H1 (cell line): ENCODE measurements at regions not wholly inside any gene's neighbourhood (a gene's known extent, or its start where the extent isn't known, plus 50 kb on each side); places are given as distances from the start of the nearest gene placed in this dataset.

Experiments
- CTCF ChIA-PET: fragments of 300-600 bp; sonication (Branson Sonifier 250); formaldehyde crosslinking; loops from one replicate; lab custom pipeline; 2021; ENCODE audit not compliant: partially characterized antibody; lab: Charles Lee
- POLR2A ChIA-PET: fragments of 300-600 bp; sonication (Branson Sonifier 250); formaldehyde crosslinking; loops from one replicate; lab custom pipeline; 2021; ENCODE audit warnings: inconsistent platforms; ENCODE audit not compliant: partially characterized antibody; lab: Charles Lee
- DNase-seq, 2 experiments: peaks; one replicate each; pipeline versions ENCODE4 v3.0.0 to v3.0.0-alpha.2; 2010 to 2022; ENCODE audit warnings: low spot score in 2 of 2, low read depth in 1 of 2, mixed read lengths in 1 of 2
- FAIRE-seq: peaks from 2 replicates; lab custom pipeline; 2011; peaks lifted over from hg19 to GRCh38; lab: Jason Lieb, UNC
- H2AFZ ChIP-seq: 2 replicates; pipeline ENCODE4 v1.8.1; 2012; ENCODE audit warnings: low read length, inconsistent platforms
- H2AK5ac ChIP-seq: 2 replicates; pipeline ENCODE4 v1.6.1; 2013; ENCODE audit warnings: low read depth, low read length
- H2BK120ac ChIP-seq: replicated peaks from 2 replicates; pipeline ENCODE3; 2013; ENCODE audit warnings: low read depth, low read length, inconsistent platforms
- H2BK12ac ChIP-seq: 2 replicates; pipeline ENCODE4 v1.6.1; 2013; ENCODE audit warnings: low read depth, low read length
- H2BK15ac ChIP-seq: 2 replicates; pipeline ENCODE4 v1.6.1; 2013; ENCODE audit warnings: low read length
- H2BK20ac ChIP-seq: 2 replicates; pipeline ENCODE4 v1.6.1; 2013; ENCODE audit warnings: low read length
- H2BK5ac ChIP-seq: 2 replicates; pipeline ENCODE4 v1.6.1; 2013; ENCODE audit warnings: low read depth, low read length
- H3K14ac ChIP-seq: 2 replicates; pipeline ENCODE4 v1.6.1; 2013; ENCODE audit warnings: inconsistent platforms; ENCODE audit not compliant: insufficient read length
- H3K18ac ChIP-seq: 2 replicates; pipeline ENCODE4 v1.6.1; 2013; ENCODE audit warnings: low read length; ENCODE audit errors: extremely low read depth
- H3K23ac ChIP-seq: 2 replicates; pipeline ENCODE4 v1.6.1; 2013; ENCODE audit warnings: inconsistent platforms; ENCODE audit not compliant: insufficient read length
- H3K23me2 ChIP-seq: 2 replicates; pipeline ENCODE4 v1.6.1; 2013; ENCODE audit warnings: low read depth, low read length
- H3K27ac ChIP-seq: 2 replicates; pipeline ENCODE4 v1.6.1; 2011; ENCODE audit warnings: low read depth, low read length, inconsistent platforms
- H3K27me3 ChIP-seq, 4 experiments: replicated peaks in 1 of 4; 1 replicate in 1 of 4; 2 replicates in 3 of 4; pipeline versions ENCODE4 v1.6.1 to v1.8.1; 2011 to 2013; ENCODE audit warnings: low read length in 3 of 4, mild to moderate bottlenecking in 3 of 4, inconsistent platforms in 2 of 4, mixed read lengths in 2 of 4, moderate library complexity in 1 of 4; ENCODE audit not compliant: control insufficient read depth in 3 of 4, insufficient read depth in 3 of 4; ENCODE audit errors: extremely low read depth in 1 of 4
- H3K36me3 ChIP-seq, 4 experiments: 2 replicates each; pipeline versions ENCODE4 v1.6.1 to v1.8.1; 2011 to 2013; ENCODE audit warnings: mild to moderate bottlenecking in 4 of 4, low read length in 3 of 4, moderate library complexity in 2 of 4, control low read depth in 1 of 4, inconsistent platforms in 1 of 4; ENCODE audit not compliant: insufficient read depth in 4 of 4, control insufficient read depth in 2 of 4
- H3K4ac ChIP-seq: replicated peaks from 2 replicates; pipeline ENCODE3; 2013; ENCODE audit warnings: low read length, low read depth, mixed read lengths, inconsistent platforms; ENCODE audit not compliant: insufficient read length
- H3K4me1 ChIP-seq, 4 experiments: replicated peaks in 1 of 4; 1 replicate in 1 of 4; 2 replicates in 3 of 4; pipeline versions ENCODE4 v1.6.1 to v1.8.1; 2011 to 2013; ENCODE audit warnings: low read length in 3 of 4, inconsistent platforms in 2 of 4, mixed read lengths in 1 of 4; ENCODE audit not compliant: insufficient read depth in 4 of 4, control insufficient read depth in 3 of 4
- H3K4me2 ChIP-seq, 2 experiments: 2 replicates each; pipeline versions ENCODE4 v1.6.1 to v1.8.1; 2011 to 2013; ENCODE audit warnings: low read depth in 2 of 2, low read length in 2 of 2, control low read depth in 1 of 2, inconsistent platforms in 1 of 2, mild to moderate bottlenecking in 1 of 2; ENCODE audit not compliant: insufficient read depth in 1 of 2
- H3K4me3 ChIP-seq, 4 experiments: fragments of 200-600, 300-600 bp in 1 of 4; sonication (generic), shearing (Covaris generic), sonication (Bioruptor Twin) in 1 of 4; 2 replicates each; pipeline versions ENCODE4 v1.5.1 to v1.8.1; 2011 to 2016; ENCODE audit warnings: low read length in 4 of 4, low read depth in 3 of 4, control low read depth in 2 of 4, inconsistent platforms in 2 of 4, mild to moderate bottlenecking in 2 of 4, mixed read lengths in 1 of 4, moderate library complexity in 1 of 4; ENCODE audit not compliant: insufficient read depth in 2 of 4; ENCODE audit errors: extremely low read depth in 1 of 4
- H3K56ac ChIP-seq: replicated peaks from 2 replicates; pipeline ENCODE3; 2013; ENCODE audit warnings: low read depth, mild to moderate bottlenecking, mixed read lengths, low read length, inconsistent platforms; ENCODE audit not compliant: insufficient read length
- H3K79me1 ChIP-seq: 2 replicates; pipeline ENCODE4 v1.6.1; 2013; ENCODE audit warnings: low read depth, low read length, control low read depth
- H3K79me2 ChIP-seq, 2 experiments: 2 replicates each; pipeline versions ENCODE4 v1.6.1 to v1.8.1; 2012 to 2013; ENCODE audit warnings: low read length in 2 of 2, mild to moderate bottlenecking in 2 of 2, inconsistent platforms in 1 of 2; ENCODE audit not compliant: insufficient read depth in 2 of 2, control insufficient read depth in 1 of 2
- H3K9ac ChIP-seq, 4 experiments: replicated peaks in 1 of 4; 1 replicate in 1 of 4; 2 replicates in 3 of 4; pipeline versions ENCODE4 v1.6.1 to v1.8.1; 2011 to 2013; ENCODE audit warnings: low read depth in 3 of 4, low read length in 3 of 4, control low read depth in 2 of 4, mild to moderate bottlenecking in 2 of 4, moderate library complexity in 2 of 4, inconsistent platforms in 1 of 4; ENCODE audit errors: extremely low read depth in 1 of 4
- H3K9me3 ChIP-seq, 2 experiments: 2 replicates each; pipeline versions ENCODE4 v1.6.1 to v1.8.1; 2012 to 2013; ENCODE audit warnings: mild to moderate bottlenecking in 2 of 2, moderate library complexity in 2 of 2, control low read depth in 1 of 2, inconsistent platforms in 1 of 2, low read depth in 1 of 2, low read length in 1 of 2, mixed read lengths in 1 of 2; ENCODE audit not compliant: insufficient read depth in 2 of 2
- H4K20me1 ChIP-seq, 2 experiments: replicated peaks in 1 of 2; 2 replicates each; pipeline versions ENCODE3 to v1.8.1; 2011 to 2013; ENCODE audit warnings: inconsistent platforms in 2 of 2, low read length in 2 of 2, mild to moderate bottlenecking in 1 of 2; ENCODE audit not compliant: insufficient read depth in 2 of 2, control insufficient read depth in 1 of 2
- H4K5ac ChIP-seq: 2 replicates; pipeline ENCODE4 v1.6.1; 2013; ENCODE audit warnings: low read length, low read depth, mixed read lengths, inconsistent platforms; ENCODE audit not compliant: insufficient read length
- H4K8ac ChIP-seq: 2 replicates; pipeline ENCODE4 v1.8.0; 2013; ENCODE audit warnings: mild to moderate bottlenecking, moderate library complexity, low read length, inconsistent platforms; ENCODE audit not compliant: insufficient read depth; ENCODE audit errors: extremely low read depth
- H4K91ac ChIP-seq: replicated peaks from 2 replicates; pipeline ENCODE3; 2013; ENCODE audit warnings: low read length, mixed read lengths, inconsistent platforms; ENCODE audit not compliant: insufficient read length
- CREB1 ChIP-seq: IDR thresholded peaks from 2 replicates; pipeline ENCODE4 v1.6.1; 2012; ENCODE audit warnings: inconsistent platforms
- EGR1 ChIP-seq: IDR thresholded peaks from 2 replicates; pipeline ENCODE4 v1.6.1; 2011; ENCODE audit warnings: low read depth, low read length, borderline replicate concordance
- EZH2 ChIP-seq: fragments of 200-600 bp; sonication (generic); IDR thresholded peaks from 2 replicates; pipeline ENCODE4 v1.7.1; 2012; ENCODE audit warnings: low read depth, mild to moderate bottlenecking, moderate library complexity, low read length, inconsistent platforms; ENCODE audit not compliant: severe bottlenecking
- FOSL1 ChIP-seq: IDR thresholded peaks from 2 replicates; pipeline ENCODE4 v1.6.1; 2011; ENCODE audit warnings: mild to moderate bottlenecking, low read depth, low read length, moderate library complexity; ENCODE audit not compliant: insufficient read depth
- HDAC6 ChIP-seq: IDR thresholded peaks from one replicate; pipeline ENCODE4 v1.7.1; 2012; ENCODE audit warnings: low read depth, mild to moderate bottlenecking, inconsistent platforms, low read length, moderate library complexity
- MAFK ChIP-seq: IDR thresholded peaks from 2 replicates; pipeline ENCODE4 v1.6.1; 2012; ENCODE audit warnings: low read depth, mild to moderate bottlenecking, improper control_type of control experiment, low read length
- POLR2AphosphoS5 ChIP-seq: IDR thresholded peaks from 2 replicates; pipeline ENCODE4 v1.6.1; 2011; ENCODE audit warnings: low read depth, low read length
- TAF1 ChIP-seq: IDR thresholded peaks from 2 replicates; pipeline ENCODE4 v1.6.1; 2011; ENCODE audit warnings: mild to moderate bottlenecking, low read depth, low read length
- WGBS, 2 experiments: shearing (Covaris generic) in 1 of 2; methylation state at CpG; one replicate each; pipeline versions ENCODE4 v1.1.6 to v1.1.7; 2013 to 2015; ENCODE audit warnings: low lambda C conversion rate in 2 of 2, mixed read lengths in 2 of 2, inconsistent platforms in 1 of 2, low coverage in 1 of 2, missing lambda C conversion rate in 1 of 2; ENCODE audit not compliant: insufficient replicate concordance in 2 of 2, insufficient coverage in 1 of 2, insufficient read length in 1 of 2; ENCODE audit errors: extremely low coverage in 1 of 2, missing lambda C conversion rate in 1 of 2; 5-methylcytosine and 5-hydroxymethylcytosine counted together
- TF ChIP-seq, protein P1 (sequence below): IDR thresholded peaks from 2 replicates; pipeline ENCODE4 v1.6.1; 2012; ENCODE audit warnings: inconsistent platforms

DNA sequence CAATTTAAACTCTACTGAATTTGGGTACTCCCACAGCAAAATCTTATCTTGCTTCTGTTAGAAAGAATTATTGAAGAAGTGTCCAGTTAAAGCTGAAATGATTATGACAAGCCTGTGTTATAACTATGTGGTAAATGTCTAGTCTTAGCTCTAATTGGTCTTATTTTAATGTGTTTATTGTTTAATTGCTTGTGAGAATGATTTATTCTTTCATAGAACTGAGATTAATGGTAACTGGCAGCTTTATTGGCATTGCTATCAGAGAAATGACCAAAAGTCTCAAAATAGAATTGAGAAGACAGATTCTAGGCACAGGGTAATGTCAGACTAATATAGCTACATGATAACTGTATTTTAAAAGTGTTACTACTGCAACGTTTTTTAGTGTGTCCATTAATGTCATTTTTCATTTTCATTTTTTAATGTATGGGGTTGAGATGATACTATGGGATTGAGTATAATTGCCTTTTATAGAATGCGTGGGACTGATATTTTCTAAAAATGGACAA lies 458.7 kb downstream of the AEBP2 start:
- ChIA-PET POLR2A (no interaction called here), CTCF (interaction anchor here (0.9 to 1.3 kb wide), 2 partner anchors 18 to 322 kb away, joined by 3 read pairs; no protein-coding TSS in a partner anchor)
- no peak overlapping the region for H3K4me2 ChIP-seq
- no peak overlapping the region for H3K23ac ChIP-seq
- no peak overlapping the region for H2BK5ac ChIP-seq
- FAIRE-seq: no peak
- H3K4ac ChIP-seq: no peak overlapping the region
- H3K18ac ChIP-seq: no peak overlapping the region
- H2AFZ ChIP-seq: no peak overlapping the region
- no peaks in the 10 kb centered on the region for H4K20me1 ChIP-seq
- WGBS, 2 experiments: 80% methylated on average over 2 of the region's 2 CpGs; no CpG with 5 or more reads in 1 of the 2 experiments
- no peaks in the 10 kb centered on the region for H3K4me1 ChIP-seq
- H3K56ac ChIP-seq: no peak overlapping the region
- no peak for TF ChIP-seq EGR1
- no peak for TF ChIP-seq MAFK
- no peak for TF ChIP-seq HDAC6
- TF ChIP-seq, protein P1, sequence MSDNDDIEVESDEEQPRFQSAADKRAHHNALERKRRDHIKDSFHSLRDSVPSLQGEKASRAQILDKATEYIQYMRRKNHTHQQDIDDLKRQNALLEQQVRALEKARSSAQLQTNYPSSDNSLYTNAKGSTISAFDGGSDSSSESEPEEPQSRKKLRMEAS: no peak
- no peak for TF ChIP-seq FOSL1
- no peak for TF ChIP-seq EZH2
- TF ChIP-seq TAF1: no peak
- no peak for TF ChIP-seq POLR2AphosphoS5
- no peak for TF ChIP-seq CREB1
- H2BK20ac ChIP-seq: no peak overlapping the region
- no peak overlapping the region for H2BK15ac ChIP-seq
- no peak overlapping the region for H3K27ac ChIP-seq
- no peaks in the 10 kb centered on the region; a peak in 1 of 4 replicates for H3K9me3 ChIP-seq
- H3K14ac ChIP-seq: no peak overlapping the region
- no peak overlapping the region for H2AK5ac ChIP-seq
- H3K27me3 ChIP-seq: no peaks in the 10 kb centered on the region
- no peak overlapping the region for H3K4me3 ChIP-seq
- H4K5ac ChIP-seq: no peak overlapping the region
- no peak overlapping the region for H3K9ac ChIP-seq
- no peak for DNase-seq
- no peaks in the 10 kb centered on the region for H3K36me3 ChIP-seq
- H2BK120ac ChIP-seq: no peak overlapping the region
- no peaks in the 10 kb centered on the region; the same call in 1 of the 2 replicates for H3K23me2 ChIP-seq
- H2BK12ac ChIP-seq: no peak overlapping the region
- H4K91ac ChIP-seq: no peak overlapping the region
- H3K79me1 ChIP-seq: no peaks in the 10 kb centered on the region
- H3K79me2 ChIP-seq: no peaks in the 10 kb centered on the region
- H4K8ac ChIP-seq: no peak overlapping the region
